ENCODE measurements at regions not wholly inside any gene's neighbourhood (a gene's known extent, or its start where the extent isn't known, plus 50 kb on each side); places are given as distances from the start of the nearest gene placed in this dataset.

DNA sequence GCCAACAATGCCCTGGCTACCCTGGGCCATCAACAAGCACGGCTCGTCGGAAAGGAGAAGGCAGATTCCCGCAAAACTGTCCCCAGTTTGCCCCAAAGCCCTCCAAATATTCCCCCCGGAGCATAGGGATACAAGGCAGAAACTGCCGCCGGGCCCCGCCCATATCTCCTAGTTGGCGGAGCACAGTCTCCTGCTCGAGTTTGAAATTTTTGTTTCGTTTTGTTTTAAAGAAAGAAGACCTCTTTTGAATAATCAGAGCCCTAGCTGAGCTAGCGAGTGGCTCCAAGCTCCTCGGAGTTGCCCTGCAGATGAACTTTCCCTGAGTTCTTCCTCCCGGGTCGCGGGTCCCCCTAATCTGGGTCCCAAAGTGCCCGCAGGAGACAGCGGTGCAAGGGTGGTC, 138.1 kb upstream of the ZIC3 start:
- TF ChIP-seq TAF1 (IDR thresholded peaks at IDR 0.05; ENCODE audit: low read depth) (no peak), CEBPB (IDR thresholded peaks at IDR 0.05) (no peak), RAD21 (IDR thresholded peaks at IDR 0.05; ENCODE audit: low read depth) (no peak), EP300 (IDR thresholded peaks at IDR 0.05; ENCODE audit: borderline replicate concordance) (no peak), EGR1 (IDR thresholded peaks at IDR 0.05) (no peak), NFIC (IDR thresholded peaks at IDR 0.05) (no peak), TEAD4 (IDR thresholded peaks at IDR 0.05) (no peak), ZBTB7A (IDR thresholded peaks at IDR 0.05; ENCODE audit: low read depth) (no peak), TCF12 (IDR thresholded peaks at IDR 0.05; ENCODE audit: low read depth) (no peak), FOXM1 (IDR thresholded peaks at IDR 0.05; ENCODE audit: borderline replicate concordance, low read depth) (no peak), YY1 (IDR thresholded peaks at IDR 0.05; ENCODE audit: low read depth) (no peak), CREB1 (IDR thresholded peaks at IDR 0.05; ENCODE audit: low read depth) (no peak)
- TF ChIP-seq, protein P1, sequence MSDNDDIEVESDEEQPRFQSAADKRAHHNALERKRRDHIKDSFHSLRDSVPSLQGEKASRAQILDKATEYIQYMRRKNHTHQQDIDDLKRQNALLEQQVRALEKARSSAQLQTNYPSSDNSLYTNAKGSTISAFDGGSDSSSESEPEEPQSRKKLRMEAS (IDR thresholded peaks at IDR 0.05): no peak
- TF ChIP-seq, protein P2, sequence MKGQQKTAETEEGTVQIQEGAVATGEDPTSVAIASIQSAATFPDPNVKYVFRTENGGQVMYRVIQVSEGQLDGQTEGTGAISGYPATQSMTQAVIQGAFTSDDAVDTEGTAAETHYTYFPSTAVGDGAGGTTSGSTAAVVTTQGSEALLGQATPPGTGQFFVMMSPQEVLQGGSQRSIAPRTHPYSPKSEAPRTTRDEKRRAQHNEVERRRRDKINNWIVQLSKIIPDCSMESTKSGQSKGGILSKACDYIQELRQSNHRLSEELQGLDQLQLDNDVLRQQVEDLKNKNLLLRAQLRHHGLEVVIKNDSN (IDR thresholded peaks at IDR 0.05): no peak
- TF ChIP-seq, protein P3, sequence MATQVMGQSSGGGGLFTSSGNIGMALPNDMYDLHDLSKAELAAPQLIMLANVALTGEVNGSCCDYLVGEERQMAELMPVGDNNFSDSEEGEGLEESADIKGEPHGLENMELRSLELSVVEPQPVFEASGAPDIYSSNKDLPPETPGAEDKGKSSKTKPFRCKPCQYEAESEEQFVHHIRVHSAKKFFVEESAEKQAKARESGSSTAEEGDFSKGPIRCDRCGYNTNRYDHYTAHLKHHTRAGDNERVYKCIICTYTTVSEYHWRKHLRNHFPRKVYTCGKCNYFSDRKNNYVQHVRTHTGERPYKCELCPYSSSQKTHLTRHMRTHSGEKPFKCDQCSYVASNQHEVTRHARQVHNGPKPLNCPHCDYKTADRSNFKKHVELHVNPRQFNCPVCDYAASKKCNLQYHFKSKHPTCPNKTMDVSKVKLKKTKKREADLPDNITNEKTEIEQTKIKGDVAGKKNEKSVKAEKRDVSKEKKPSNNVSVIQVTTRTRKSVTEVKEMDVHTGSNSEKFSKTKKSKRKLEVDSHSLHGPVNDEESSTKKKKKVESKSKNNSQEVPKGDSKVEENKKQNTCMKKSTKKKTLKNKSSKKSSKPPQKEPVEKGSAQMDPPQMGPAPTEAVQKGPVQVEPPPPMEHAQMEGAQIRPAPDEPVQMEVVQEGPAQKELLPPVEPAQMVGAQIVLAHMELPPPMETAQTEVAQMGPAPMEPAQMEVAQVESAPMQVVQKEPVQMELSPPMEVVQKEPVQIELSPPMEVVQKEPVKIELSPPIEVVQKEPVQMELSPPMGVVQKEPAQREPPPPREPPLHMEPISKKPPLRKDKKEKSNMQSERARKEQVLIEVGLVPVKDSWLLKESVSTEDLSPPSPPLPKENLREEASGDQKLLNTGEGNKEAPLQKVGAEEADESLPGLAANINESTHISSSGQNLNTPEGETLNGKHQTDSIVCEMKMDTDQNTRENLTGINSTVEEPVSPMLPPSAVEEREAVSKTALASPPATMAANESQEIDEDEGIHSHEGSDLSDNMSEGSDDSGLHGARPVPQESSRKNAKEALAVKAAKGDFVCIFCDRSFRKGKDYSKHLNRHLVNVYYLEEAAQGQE (IDR thresholded peaks at IDR 0.05; ENCODE audit: low read depth): no peak

DNA sequence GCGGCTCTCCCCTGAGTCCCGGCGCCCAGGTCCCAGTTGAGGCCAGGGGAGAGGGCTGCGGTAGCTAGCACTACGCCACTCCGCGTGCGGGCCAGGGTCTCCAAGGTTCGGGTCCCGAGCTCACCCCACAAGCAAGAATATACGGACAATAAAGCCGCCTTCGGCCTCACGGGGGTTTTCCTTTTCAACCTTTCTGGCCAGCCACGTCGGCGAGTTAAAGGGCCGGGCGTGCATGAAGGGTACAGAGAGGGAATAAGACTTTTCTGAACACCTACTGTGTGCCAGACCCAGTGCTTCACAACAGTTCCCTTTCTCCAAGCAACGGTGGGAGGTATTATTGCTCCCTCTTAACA, 138.5 kb upstream of the ZIC3 start:
- TF ChIP-seq NFIC (IDR thresholded peaks at IDR 0.05) (no peak), TAF1 (IDR thresholded peaks at IDR 0.05; ENCODE audit: low read depth) (no peak), ZBTB7A (IDR thresholded peaks at IDR 0.05; ENCODE audit: low read depth) (no peak), EP300 (IDR thresholded peaks at IDR 0.05; ENCODE audit: borderline replicate concordance) (no peak), EGR1 (IDR thresholded peaks at IDR 0.05) (no peak), TEAD4 (IDR thresholded peaks at IDR 0.05) (no peak), CEBPB (IDR thresholded peaks at IDR 0.05) (no peak), CREB1 (IDR thresholded peaks at IDR 0.05; ENCODE audit: low read depth) (no peak), FOXM1 (IDR thresholded peaks at IDR 0.05; ENCODE audit: borderline replicate concordance, low read depth) (no peak), YY1 (IDR thresholded peaks at IDR 0.05; ENCODE audit: low read depth) (no peak), RAD21 (IDR thresholded peaks at IDR 0.05; ENCODE audit: low read depth) (no peak), TCF12 (IDR thresholded peaks at IDR 0.05; ENCODE audit: low read depth) (no peak)
- TF ChIP-seq, protein P3 (IDR thresholded peaks at IDR 0.05; ENCODE audit: low read depth): no peak
- TF ChIP-seq, protein P1 (IDR thresholded peaks at IDR 0.05): no peak
- TF ChIP-seq, protein P2 (IDR thresholded peaks at IDR 0.05): no peak

DNA sequence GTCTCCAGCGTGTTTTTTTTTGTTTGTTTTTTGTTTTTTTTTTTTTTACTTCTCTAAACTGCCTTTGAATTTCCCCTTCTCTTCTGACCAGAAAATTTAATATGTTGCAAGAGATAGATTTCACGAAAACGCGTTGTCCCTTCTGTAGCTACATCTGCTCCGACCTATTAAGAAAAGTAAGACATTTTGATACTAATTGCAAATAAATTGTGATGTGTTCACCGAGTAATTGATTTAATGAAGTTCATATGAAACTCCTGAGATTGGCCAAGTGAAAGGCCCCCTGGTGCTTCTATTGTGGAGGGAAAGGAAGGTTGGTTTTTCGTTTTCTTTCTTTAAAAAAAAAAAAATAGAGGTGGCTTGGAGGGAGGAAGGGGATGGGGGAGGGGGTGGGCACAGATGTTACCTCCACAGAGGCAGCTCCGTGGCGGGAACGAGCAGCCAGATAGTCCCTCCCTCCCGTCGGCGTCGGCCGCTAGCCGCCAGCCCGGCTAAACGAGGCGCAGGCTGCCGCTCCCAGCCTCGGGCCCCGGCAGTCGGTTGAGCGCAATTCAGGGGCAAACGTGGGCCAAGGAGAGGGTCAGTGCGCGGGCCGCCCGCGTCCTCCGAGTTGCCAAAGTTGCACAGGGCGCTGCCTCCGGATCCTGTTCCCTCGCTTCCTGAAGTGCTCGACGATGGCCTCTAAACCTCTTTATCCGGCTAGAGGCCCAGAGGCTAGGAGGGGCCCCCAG, 139.1 kb upstream of the ZIC3 start:
- TF ChIP-seq EP300 (IDR thresholded peaks at IDR 0.05; ENCODE audit: borderline replicate concordance): no peak
- no peak for TF ChIP-seq RAD21 (IDR thresholded peaks at IDR 0.05; ENCODE audit: low read depth)
- no peak for TF ChIP-seq CREB1 (IDR thresholded peaks at IDR 0.05; ENCODE audit: low read depth)
- TF ChIP-seq, protein P1 (IDR thresholded peaks at IDR 0.05): no peak
- TF ChIP-seq, protein P2 (IDR thresholded peaks at IDR 0.05): no peak
- no peak for TF ChIP-seq TAF1 (IDR thresholded peaks at IDR 0.05; ENCODE audit: low read depth)
- TF ChIP-seq TEAD4 (IDR thresholded peaks at IDR 0.05): no peak
- TF ChIP-seq ZBTB7A (IDR thresholded peaks at IDR 0.05; ENCODE audit: low read depth): no peak
- TF ChIP-seq CEBPB (IDR thresholded peaks at IDR 0.05): no peak
- TF ChIP-seq EGR1 (IDR thresholded peaks at IDR 0.05): no peak

DNA sequence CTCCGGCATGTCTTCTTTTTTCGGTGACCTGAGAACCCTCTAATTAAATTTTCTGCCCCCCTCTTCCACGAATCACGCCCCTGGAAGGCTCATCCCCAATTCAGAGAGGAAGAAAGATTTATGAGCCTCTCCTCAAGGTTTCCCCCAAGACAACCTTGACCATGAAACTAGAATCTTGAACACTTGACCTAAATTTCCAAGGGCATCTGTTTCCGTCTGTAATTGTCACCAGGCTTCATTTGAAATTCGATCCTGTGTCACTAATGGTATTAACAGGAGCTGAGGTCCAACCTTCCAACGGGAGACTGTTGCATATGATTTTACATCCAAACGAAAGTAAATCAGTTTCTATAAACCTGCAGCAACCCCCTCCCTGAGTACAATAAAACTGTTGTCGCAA, 139.9 kb upstream of the ZIC3 start:
- TF ChIP-seq TCF12 (IDR thresholded peaks at IDR 0.05; ENCODE audit: low read depth) (no peak), FOXM1 (IDR thresholded peaks at IDR 0.05; ENCODE audit: borderline replicate concordance, low read depth) (no peak), RAD21 (IDR thresholded peaks at IDR 0.05; ENCODE audit: low read depth) (no peak), CREB1 (IDR thresholded peaks at IDR 0.05; ENCODE audit: low read depth) (no peak), TAF1 (IDR thresholded peaks at IDR 0.05; ENCODE audit: low read depth) (no peak), EGR1 (IDR thresholded peaks at IDR 0.05) (no peak), ZBTB7A (IDR thresholded peaks at IDR 0.05; ENCODE audit: low read depth) (no peak), TEAD4 (IDR thresholded peaks at IDR 0.05) (no peak), CEBPB (IDR thresholded peaks at IDR 0.05) (no peak), YY1 (IDR thresholded peaks at IDR 0.05; ENCODE audit: low read depth) (no peak), EP300 (IDR thresholded peaks at IDR 0.05; ENCODE audit: borderline replicate concordance) (no peak), NFIC (IDR thresholded peaks at IDR 0.05) (no peak)
- TF ChIP-seq, protein P2 (IDR thresholded peaks at IDR 0.05): no peak
- TF ChIP-seq, protein P1 (IDR thresholded peaks at IDR 0.05): no peak
- TF ChIP-seq, protein P3 (IDR thresholded peaks at IDR 0.05; ENCODE audit: low read depth): no peak
